ENCODE measurements at regions not wholly inside any gene's neighbourhood (a gene's known extent, or its start where the extent isn't known, plus 50 kb on each side); places are given as distances from the start of the nearest gene placed in this dataset.

DNA sequence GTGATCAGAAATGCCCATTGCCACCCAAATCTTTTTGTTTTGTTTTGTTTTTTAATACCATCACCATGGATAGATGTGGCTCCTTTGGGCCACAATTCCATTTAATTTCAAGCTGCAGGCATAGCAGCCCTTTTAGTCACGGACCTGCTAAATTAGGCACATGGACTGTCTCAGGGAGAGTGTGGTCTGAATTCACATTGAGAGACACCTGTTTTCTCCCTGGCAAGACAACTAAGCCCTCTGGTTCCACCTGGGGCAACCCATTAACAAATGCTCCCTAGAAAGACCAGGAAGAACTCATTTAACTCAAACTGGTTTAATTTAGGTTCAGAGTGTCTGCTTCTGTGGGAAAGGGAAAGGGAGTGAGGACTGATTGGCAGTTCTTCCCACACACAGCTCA, 88.2 kb upstream of the ANKRD1 start:
- ChIA-PET POLR2A (ENCODE audit: low non-redundant PET) (no interaction called here), CTCF (no interaction called here)
- Histone ChIP-seq H3K4me3 (ENCODE audit: low read depth, low read length, poor library complexity, severe bottlenecking) (no peak overlapping the region), H3K27ac (ENCODE audit: low read depth, low read length, poor library complexity, severe bottlenecking) (no peak overlapping the region), H3K27me3 (replicated peaks; ENCODE audit: insufficient read depth, low read depth, low read length, poor library complexity) (no peaks in the 10 kb centered on the region), H3K36me3 (ENCODE audit: insufficient read depth, low read length, poor library complexity, severe bottlenecking) (no peaks in the 10 kb centered on the region), H3K9me3 (ENCODE audit: low read depth, low read length, poor library complexity, severe bottlenecking) (no peaks in the 10 kb centered on the region), H3K4me1 (ENCODE audit: insufficient read depth, low read length, poor library complexity, severe bottlenecking) (no peaks in the 10 kb centered on the region)
- DNase-seq (ENCODE audit: low spot score): no peak
- TF ChIP-seq EZH2 (IDR thresholded peaks at IDR 0.05; ENCODE audit: borderline replicate concordance, low read depth, low read length, poor library complexity, severe bottlenecking): no peak
- TF ChIP-seq, protein P1, sequence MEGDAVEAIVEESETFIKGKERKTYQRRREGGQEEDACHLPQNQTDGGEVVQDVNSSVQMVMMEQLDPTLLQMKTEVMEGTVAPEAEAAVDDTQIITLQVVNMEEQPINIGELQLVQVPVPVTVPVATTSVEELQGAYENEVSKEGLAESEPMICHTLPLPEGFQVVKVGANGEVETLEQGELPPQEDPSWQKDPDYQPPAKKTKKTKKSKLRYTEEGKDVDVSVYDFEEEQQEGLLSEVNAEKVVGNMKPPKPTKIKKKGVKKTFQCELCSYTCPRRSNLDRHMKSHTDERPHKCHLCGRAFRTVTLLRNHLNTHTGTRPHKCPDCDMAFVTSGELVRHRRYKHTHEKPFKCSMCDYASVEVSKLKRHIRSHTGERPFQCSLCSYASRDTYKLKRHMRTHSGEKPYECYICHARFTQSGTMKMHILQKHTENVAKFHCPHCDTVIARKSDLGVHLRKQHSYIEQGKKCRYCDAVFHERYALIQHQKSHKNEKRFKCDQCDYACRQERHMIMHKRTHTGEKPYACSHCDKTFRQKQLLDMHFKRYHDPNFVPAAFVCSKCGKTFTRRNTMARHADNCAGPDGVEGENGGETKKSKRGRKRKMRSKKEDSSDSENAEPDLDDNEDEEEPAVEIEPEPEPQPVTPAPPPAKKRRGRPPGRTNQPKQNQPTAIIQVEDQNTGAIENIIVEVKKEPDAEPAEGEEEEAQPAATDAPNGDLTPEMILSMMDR (conservative IDR thresholded peaks at IDR 0.05; ENCODE audit: low read depth, low read length): no peak
- no TSS peak for BruUV-seq (replicated peaks)
- intact Hi-C loops (cut with micrococcal nuclease; ENCODE audit: unreplicated experiment): no loop called here

DNA sequence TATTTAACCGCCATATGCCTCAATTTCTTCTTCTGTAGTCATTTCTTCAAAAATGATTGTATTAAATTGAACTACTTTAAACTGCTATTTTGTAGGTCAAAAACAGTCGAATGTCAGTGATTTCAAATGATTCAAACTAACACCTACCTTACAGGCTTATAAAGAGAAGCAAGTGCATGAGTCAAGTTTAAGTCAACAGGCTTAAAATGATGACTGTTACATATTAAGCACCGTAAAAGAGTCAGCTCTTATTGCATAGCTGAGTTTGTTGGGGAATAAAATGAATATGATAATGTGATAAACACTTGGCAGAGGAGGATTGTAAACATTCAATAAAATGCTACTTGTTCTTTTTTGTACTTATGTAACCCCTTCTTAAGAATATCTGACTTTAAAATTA, 90.1 kb upstream of the ANKRD1 start:
- Histone ChIP-seq H3K36me3 (ENCODE audit: insufficient read depth, low read length, poor library complexity, severe bottlenecking) (no peaks in the 10 kb centered on the region), H3K4me1 (ENCODE audit: insufficient read depth, low read length, poor library complexity, severe bottlenecking) (no peaks in the 10 kb centered on the region), H3K4me3 (ENCODE audit: low read depth, low read length, poor library complexity, severe bottlenecking) (no peak overlapping the region), H3K27me3 (replicated peaks; ENCODE audit: insufficient read depth, low read depth, low read length, poor library complexity) (peaks cover 4% of the 10 kb centered on the region), H3K27ac (ENCODE audit: low read depth, low read length, poor library complexity, severe bottlenecking) (no peak overlapping the region), H3K9me3 (ENCODE audit: low read depth, low read length, poor library complexity, severe bottlenecking) (no peaks in the 10 kb centered on the region)
- BruUV-seq (replicated peaks): no TSS peak
- intact Hi-C loops (cut with micrococcal nuclease; ENCODE audit: unreplicated experiment): no loop called here
- ChIA-PET POLR2A (ENCODE audit: low non-redundant PET) (no interaction called here), CTCF (no interaction called here)
- TF ChIP-seq, protein P1 (conservative IDR thresholded peaks at IDR 0.05; ENCODE audit: low read depth, low read length): no peak
- TF ChIP-seq EZH2 (IDR thresholded peaks at IDR 0.05; ENCODE audit: borderline replicate concordance, low read depth, low read length, poor library complexity, severe bottlenecking): no peak
- DNase-seq (ENCODE audit: low spot score): no peak

DNA sequence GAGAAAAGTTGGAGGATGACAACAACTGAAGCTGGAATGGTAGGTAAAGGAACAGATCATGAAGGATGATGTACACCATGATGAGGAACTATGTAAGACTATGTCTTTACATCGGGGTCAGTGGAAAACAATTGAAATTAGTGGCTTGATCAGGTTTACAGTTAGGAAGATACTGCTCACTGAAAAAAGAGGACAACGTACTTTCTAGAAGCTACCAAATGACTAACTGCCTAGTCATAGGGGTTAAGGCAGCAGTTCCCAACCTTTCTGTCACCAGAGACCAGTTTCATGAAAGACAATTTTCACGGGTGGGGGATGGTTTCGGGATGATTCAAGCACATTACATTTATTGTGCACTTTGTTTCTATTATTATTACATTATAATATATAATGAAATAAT, 91.6 kb upstream of the ANKRD1 start:
- Histone ChIP-seq H3K27me3 (replicated peaks; ENCODE audit: insufficient read depth, low read depth, low read length, poor library complexity) (peaks cover 11% of the 10 kb centered on the region), H3K4me3 (ENCODE audit: low read depth, low read length, poor library complexity, severe bottlenecking) (no peak overlapping the region), H3K27ac (ENCODE audit: low read depth, low read length, poor library complexity, severe bottlenecking) (no peak overlapping the region), H3K4me1 (ENCODE audit: insufficient read depth, low read length, poor library complexity, severe bottlenecking) (no peaks in the 10 kb centered on the region), H3K36me3 (ENCODE audit: insufficient read depth, low read length, poor library complexity, severe bottlenecking) (no peaks in the 10 kb centered on the region), H3K9me3 (ENCODE audit: low read depth, low read length, poor library complexity, severe bottlenecking) (no peaks in the 10 kb centered on the region)
- no peak for DNase-seq (ENCODE audit: low spot score)
- POLR2A ChIA-PET (ENCODE audit: low non-redundant PET): no interaction called here
- intact Hi-C loops (cut with micrococcal nuclease; ENCODE audit: unreplicated experiment): no loop called here
- CTCF ChIA-PET: no interaction called here
- no peak for TF ChIP-seq EZH2 (IDR thresholded peaks at IDR 0.05; ENCODE audit: borderline replicate concordance, low read depth, low read length, poor library complexity, severe bottlenecking)
- TF ChIP-seq, protein P1 (conservative IDR thresholded peaks at IDR 0.05; ENCODE audit: low read depth, low read length): no peak
- BruUV-seq (replicated peaks): no TSS peak

All from A673 (cell line).